Endothelial cell of umbilical vein (primary cell): ENCODE measurements at regions not wholly inside any gene's neighbourhood (a gene's known extent, or its start where the extent isn't known, plus 50 kb on each side); places are given as distances from the start of the nearest gene placed in this dataset.

Experiments used
- BruUV-seq: library from RNA; stranded (reverse); fragments of 400-500 nt; replicated peaks from 2 replicates; lab custom pipeline; 2021; lab: Mats Ljungman, UMichigan
- CTCF ChIA-PET: fragments of 300-600, 350-600 bp; sonication (Branson Sonifier 250); formaldehyde crosslinking; loops from one replicate; lab custom pipeline; 2021; ENCODE audit warnings: antibody characterized with exemption, inconsistent platforms; lab: Charles Lee
- POLR2A ChIA-PET: fragments of 300-600, 350-600 bp; sonication (Branson Sonifier 250); formaldehyde crosslinking; loops from one replicate; lab custom pipeline; 2021; ENCODE audit warnings: antibody characterized with exemption, inconsistent platforms; lab: Charles Lee
- DNase-seq: peaks from one replicate; pipeline ENCODE4 v3.0.0-alpha.2; 2011; ENCODE audit warnings: low read depth, low spot score
- FAIRE-seq: peaks from 2 replicates; lab custom pipeline; 2011; peaks lifted over from hg19 to GRCh38; lab: Jason Lieb, UNC
- H2AFZ ChIP-seq: 2 replicates; pipeline ENCODE4 v1.6.0; 2012; ENCODE audit warnings: low read depth, low read length, control low read depth, inconsistent platforms
- H3K27ac ChIP-seq: 2 replicates; pipeline ENCODE4 v1.5.1; 2011; ENCODE audit warnings: low read depth, mild to moderate bottlenecking, control low read depth, low read length, moderate library complexity; ENCODE audit not compliant: insufficient read depth
- H3K27me3 ChIP-seq, 2 experiments: 2 replicates each; pipeline versions ENCODE4 v1.6.0 to v1.6.1; 2011; ENCODE audit warnings: low read length in 2 of 2, mixed read lengths in 1 of 2; ENCODE audit not compliant: control insufficient read depth in 2 of 2, insufficient read depth in 2 of 2
- H3K36me3 ChIP-seq, 2 experiments: 2 replicates in 1 of 2; 3 replicates in 1 of 2; pipeline ENCODE4 v1.5.1; 2011; ENCODE audit warnings: low read length in 2 of 2, mild to moderate bottlenecking in 1 of 2, moderate library complexity in 1 of 2; ENCODE audit not compliant: control insufficient read depth in 2 of 2, insufficient read depth in 2 of 2; ENCODE audit errors: extremely low read depth in 1 of 2
- H3K4me1 ChIP-seq: 3 replicates; pipeline ENCODE4 v1.5.1; 2011; ENCODE audit warnings: mild to moderate bottlenecking, low read length; ENCODE audit not compliant: control insufficient read depth, insufficient read depth; ENCODE audit errors: extremely low read depth
- H3K4me2 ChIP-seq: 2 replicates; pipeline ENCODE4 v1.6.1; 2011; ENCODE audit warnings: low read length, control low read depth, mixed read lengths; ENCODE audit not compliant: insufficient read depth
- H3K4me3 ChIP-seq, 3 experiments: fragments of 200-600 bp in 1 of 3; sonication (generic), shearing (Covaris generic) in 1 of 3; replicated peaks in 1 of 3; 2 replicates each; pipeline ENCODE4 v1.5.1; 2011 to 2016; ENCODE audit warnings: control low read depth in 3 of 3, low read length in 3 of 3, mild to moderate bottlenecking in 2 of 3, inconsistent platforms in 1 of 3, low read depth in 1 of 3, moderate library complexity in 1 of 3; ENCODE audit not compliant: insufficient read depth in 1 of 3
- H3K79me2 ChIP-seq: 2 replicates; pipeline ENCODE4 v1.6.0; 2012; ENCODE audit warnings: low read length, inconsistent platforms; ENCODE audit not compliant: control insufficient read depth, insufficient read depth
- H3K9ac ChIP-seq: replicated peaks from 2 replicates; pipeline ENCODE3; 2011; ENCODE audit warnings: low read length, control low read depth; ENCODE audit not compliant: insufficient read depth; ENCODE audit errors: extremely low read depth
- H3K9me1 ChIP-seq: replicated peaks from 3 replicates; pipeline ENCODE4 v1.6.0; 2011; ENCODE audit warnings: mild to moderate bottlenecking, low read length; ENCODE audit not compliant: control insufficient read depth, insufficient read depth; ENCODE audit errors: extremely low read depth
- H3K9me3 ChIP-seq: replicated peaks from 2 replicates; pipeline ENCODE4 v1.5.1; 2012; ENCODE audit warnings: low read length, inconsistent platforms; ENCODE audit not compliant: control insufficient read depth, insufficient read depth
- H4K20me1 ChIP-seq: replicated peaks from 2 replicates; pipeline ENCODE3; 2011; ENCODE audit warnings: mild to moderate bottlenecking, low read length; ENCODE audit not compliant: control insufficient read depth, insufficient read depth; ENCODE audit errors: extremely low read depth
- EZH2 ChIP-seq: IDR thresholded peaks from 2 replicates; pipeline ENCODE4 v1.6.1; 2012; ENCODE audit warnings: borderline replicate concordance, low read depth, mild to moderate bottlenecking, moderate library complexity, low read length, inconsistent platforms; ENCODE audit not compliant: severe bottlenecking
- FOS ChIP-seq: IDR thresholded peaks from 2 replicates; pipeline ENCODE4 v1.6.1; 2011; ENCODE audit warnings: mild to moderate bottlenecking, low read length, moderate library complexity, borderline replicate concordance; ENCODE audit not compliant: insufficient read depth
- GATA2 ChIP-seq: IDR thresholded peaks from 2 replicates; pipeline ENCODE4 v1.7.0; 2011; ENCODE audit warnings: low read depth, mild to moderate bottlenecking, moderate library complexity, mixed read lengths, low read length; ENCODE audit not compliant: insufficient read length, insufficient read depth
- JUN ChIP-seq: IDR thresholded peaks from 2 replicates; pipeline ENCODE4 v1.6.1; 2011; ENCODE audit warnings: borderline replicate concordance, low read depth; ENCODE audit not compliant: insufficient read length, insufficient read depth
- MYC ChIP-seq: IDR thresholded peaks from one replicate; pipeline ENCODE4 v1.6.1; 2011; ENCODE audit warnings: mild to moderate bottlenecking, low read depth, low read length
- POLR2A ChIP-seq: IDR thresholded peaks from 2 replicates; pipeline ENCODE4 v1.6.1; 2012; ENCODE audit warnings: low read depth, mild to moderate bottlenecking, control low read depth, low read length
- POLR2AphosphoS5 ChIP-seq: IDR thresholded peaks from 2 replicates; pipeline ENCODE4 v1.6.1; 2012; ENCODE audit warnings: low read depth, mild to moderate bottlenecking, control low read depth, low read length, moderate library complexity; ENCODE audit not compliant: insufficient read depth
- dilution Hi-C: fragments of 300-500 bp; cut with MboI; formaldehyde crosslinking; loops from one replicate; pipeline ENCODE4 v1.15.0; 2019; ENCODE audit warnings: low sequenced_read_pairs; ENCODE audit not compliant: extremely low pct_ligation_motif_present
- intact Hi-C: fragments of 100-400 bp; cut with micrococcal nuclease; formaldehyde crosslinking; loops from one replicate; pipeline ENCODE4 v1.10.0; 2022
- TF ChIP-seq, protein P1 (sequence below): IDR thresholded peaks from 2 replicates; pipeline ENCODE4 v1.6.1; 2011; ENCODE audit not compliant: insufficient read depth, insufficient read length
- TF ChIP-seq, protein P2 (sequence below), 2 donors: IDR thresholded peaks; 1 replicate in 1 of 2; 2 replicates in 1 of 2; pipeline ENCODE4 v1.5.1; 2011; ENCODE audit warnings: low read length in 2 of 2, mild to moderate bottlenecking in 2 of 2, moderate library complexity in 2 of 2, control low read depth in 1 of 2, inconsistent platforms in 1 of 2, low read depth in 1 of 2; ENCODE audit not compliant: insufficient read depth in 1 of 2; ENCODE audit errors: extremely low read depth in 1 of 2

DNA sequence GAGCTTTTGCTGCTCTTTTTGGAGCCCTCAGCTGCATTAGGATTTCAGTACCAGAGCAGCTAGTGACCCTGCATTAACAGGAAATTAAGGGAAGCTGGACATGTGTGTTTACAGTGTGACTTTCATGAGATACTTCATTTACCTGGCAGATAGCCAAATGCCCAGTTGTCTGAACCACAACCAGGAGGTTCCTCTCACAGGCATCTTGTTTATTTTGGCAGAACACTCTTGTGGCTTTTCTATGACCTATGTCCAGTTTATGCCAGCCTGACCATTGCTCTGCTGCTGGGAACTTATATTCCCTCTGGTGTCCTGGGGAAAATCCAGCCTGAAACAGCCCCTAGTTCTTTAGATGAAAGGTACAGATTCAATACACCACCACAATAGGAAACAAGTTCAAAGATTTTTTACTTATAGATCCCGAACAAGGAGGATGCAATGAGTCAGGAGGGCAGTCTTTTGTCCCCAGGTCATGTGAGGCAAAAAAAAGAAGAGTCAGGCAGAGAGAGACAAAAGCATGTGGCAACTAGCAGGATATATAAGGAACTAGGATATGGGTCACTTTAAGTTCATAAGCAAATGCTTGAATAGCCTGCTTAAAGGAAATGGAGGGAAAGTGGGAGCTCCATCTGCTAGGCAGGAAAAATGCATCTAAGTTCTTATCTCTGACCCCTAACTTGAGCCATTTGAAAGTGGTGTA, 379.3 kb downstream of the INSC start:
- Histone ChIP-seq H3K4me3 (no peak overlapping the region), H3K79me2 (no peaks in the 10 kb centered on the region), H3K36me3 (no peaks in the 10 kb centered on the region), H3K4me1 (no peaks in the 10 kb centered on the region), H3K27ac (no peak overlapping the region), H3K4me2 (no peak overlapping the region), H3K27me3 (no peaks in the 10 kb centered on the region), H2AFZ (no peak overlapping the region), H3K9me3 (peaks cover 3% of the 10 kb centered on the region), H3K9ac (no peak overlapping the region), H3K9me1 (no peaks in the 10 kb centered on the region), H4K20me1 (no peaks in the 10 kb centered on the region)
- dilution Hi-C loops, result no loop called here
- no TSS peak for BruUV-seq
- POLR2A ChIA-PET, result no interaction called here
- no peak for FAIRE-seq
- TF ChIP-seq JUN, result no peak
- TF ChIP-seq, protein P1, sequence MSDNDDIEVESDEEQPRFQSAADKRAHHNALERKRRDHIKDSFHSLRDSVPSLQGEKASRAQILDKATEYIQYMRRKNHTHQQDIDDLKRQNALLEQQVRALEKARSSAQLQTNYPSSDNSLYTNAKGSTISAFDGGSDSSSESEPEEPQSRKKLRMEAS, result no peak
- TF ChIP-seq POLR2AphosphoS5, result no peak
- intact Hi-C loops, result no loop called here
- no peak for DNase-seq
- CTCF ChIA-PET, result no interaction called here

DNA sequence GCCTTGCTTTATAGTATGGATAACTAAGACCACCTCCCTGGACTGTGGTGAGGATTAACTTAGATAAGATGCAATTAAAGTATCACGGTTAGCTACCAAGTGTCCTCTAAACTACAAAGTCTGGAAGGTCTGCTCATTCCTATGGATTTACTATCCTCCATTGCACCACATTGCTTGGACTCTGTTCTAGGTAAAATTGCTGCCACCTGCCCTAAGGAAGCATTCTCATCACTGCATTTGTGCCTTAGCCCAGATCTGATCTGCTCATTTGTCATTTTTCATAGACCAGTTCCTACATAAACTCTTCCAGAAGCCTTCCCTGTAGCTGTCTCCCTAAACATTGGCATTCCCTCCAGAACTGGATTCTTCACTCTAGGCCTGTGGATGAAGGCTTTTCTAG, 380.0 kb downstream of the INSC start:
- H3K9me3 ChIP-seq, result peaks cover 3% of the 10 kb centered on the region
- TF ChIP-seq, protein P2, sequence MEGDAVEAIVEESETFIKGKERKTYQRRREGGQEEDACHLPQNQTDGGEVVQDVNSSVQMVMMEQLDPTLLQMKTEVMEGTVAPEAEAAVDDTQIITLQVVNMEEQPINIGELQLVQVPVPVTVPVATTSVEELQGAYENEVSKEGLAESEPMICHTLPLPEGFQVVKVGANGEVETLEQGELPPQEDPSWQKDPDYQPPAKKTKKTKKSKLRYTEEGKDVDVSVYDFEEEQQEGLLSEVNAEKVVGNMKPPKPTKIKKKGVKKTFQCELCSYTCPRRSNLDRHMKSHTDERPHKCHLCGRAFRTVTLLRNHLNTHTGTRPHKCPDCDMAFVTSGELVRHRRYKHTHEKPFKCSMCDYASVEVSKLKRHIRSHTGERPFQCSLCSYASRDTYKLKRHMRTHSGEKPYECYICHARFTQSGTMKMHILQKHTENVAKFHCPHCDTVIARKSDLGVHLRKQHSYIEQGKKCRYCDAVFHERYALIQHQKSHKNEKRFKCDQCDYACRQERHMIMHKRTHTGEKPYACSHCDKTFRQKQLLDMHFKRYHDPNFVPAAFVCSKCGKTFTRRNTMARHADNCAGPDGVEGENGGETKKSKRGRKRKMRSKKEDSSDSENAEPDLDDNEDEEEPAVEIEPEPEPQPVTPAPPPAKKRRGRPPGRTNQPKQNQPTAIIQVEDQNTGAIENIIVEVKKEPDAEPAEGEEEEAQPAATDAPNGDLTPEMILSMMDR (IDR thresholded peaks at IDR 0.05; ENCODE audit: extremely low read depth in 1 of 2, insufficient read depth in 1 of 2, low read depth in 1 of 2, low read length in 2 of 2), result no peak
- TF ChIP-seq POLR2A, result no peak
- no peak for TF ChIP-seq POLR2AphosphoS5
- TF ChIP-seq EZH2, result no peak
- no peak for TF ChIP-seq GATA2
- TF ChIP-seq, protein P1, result no peak
- no peak for TF ChIP-seq MYC
- TF ChIP-seq FOS, result no peak
- no peak for TF ChIP-seq JUN
- no peak overlapping the region for H3K9ac ChIP-seq
- no peaks in the 10 kb centered on the region for H3K9me1 ChIP-seq
- intact Hi-C loops (no loop called here), dilution Hi-C loops (no loop called here)
- H2AFZ ChIP-seq, result no peak overlapping the region
- no TSS peak for BruUV-seq
- H3K4me2 ChIP-seq, result no peak overlapping the region
- FAIRE-seq (no peak), DNase-seq (no peak)
- ChIA-PET POLR2A (no interaction called here), CTCF (no interaction called here)
- no peaks in the 10 kb centered on the region for H3K27me3 ChIP-seq
- no peak overlapping the region for H3K4me3 ChIP-seq
- H3K36me3 ChIP-seq, result no peaks in the 10 kb centered on the region
- H3K27ac ChIP-seq, result no peak overlapping the region
- no peaks in the 10 kb centered on the region for H3K4me1 ChIP-seq
- H3K79me2 ChIP-seq, result no peaks in the 10 kb centered on the region
- no peaks in the 10 kb centered on the region for H4K20me1 ChIP-seq
